HG02763 (cell line): ENCODE measurements at regions not wholly inside any gene's neighbourhood (a gene's known extent, or its start where the extent isn't known, plus 50 kb on each side); places are given as distances from the start of the nearest gene placed in this dataset.

ENCODE experiments used
- ATAC-seq: cut with Tn5 transposase; IDR thresholded peaks from one replicate; pipeline ENCODE4 v1.9.1; 2021; ENCODE audit warnings: mild to moderate bottlenecking, moderate library complexity; ENCODE audit not compliant: unreplicated experiment

- ATAC-seq, result no peak
Measured at GRCh38 chr12:124489915-124490583, 77.4 kb downstream of the NCOR2 start.

GRCh38 chr12:124489220-124489619 lies 78.2 kb downstream of the NCOR2 start:
- ATAC-seq, result no peak

- ATAC-seq, result no peak
Measured at GRCh38 chr12:124488520-124488919, 78.9 kb downstream of the NCOR2 start.

DNA sequence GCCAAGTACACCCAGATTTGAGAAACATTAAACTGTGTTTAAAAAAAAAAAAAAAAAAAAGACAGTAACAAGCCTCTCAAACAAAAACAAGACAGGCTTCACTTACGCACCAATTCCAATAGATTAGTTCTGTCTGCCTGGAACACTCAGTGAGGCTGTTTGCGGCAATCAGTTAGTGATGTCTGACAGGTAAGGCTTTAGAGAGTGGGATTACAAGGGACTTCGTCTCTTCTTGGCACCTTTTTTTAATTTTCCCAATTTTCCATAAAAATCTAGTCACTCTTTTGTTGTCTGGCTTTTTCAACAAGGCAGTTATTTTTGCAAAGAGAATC lies 79.6 kb downstream of the NCOR2 start:
- no peak for ATAC-seq

DNA sequence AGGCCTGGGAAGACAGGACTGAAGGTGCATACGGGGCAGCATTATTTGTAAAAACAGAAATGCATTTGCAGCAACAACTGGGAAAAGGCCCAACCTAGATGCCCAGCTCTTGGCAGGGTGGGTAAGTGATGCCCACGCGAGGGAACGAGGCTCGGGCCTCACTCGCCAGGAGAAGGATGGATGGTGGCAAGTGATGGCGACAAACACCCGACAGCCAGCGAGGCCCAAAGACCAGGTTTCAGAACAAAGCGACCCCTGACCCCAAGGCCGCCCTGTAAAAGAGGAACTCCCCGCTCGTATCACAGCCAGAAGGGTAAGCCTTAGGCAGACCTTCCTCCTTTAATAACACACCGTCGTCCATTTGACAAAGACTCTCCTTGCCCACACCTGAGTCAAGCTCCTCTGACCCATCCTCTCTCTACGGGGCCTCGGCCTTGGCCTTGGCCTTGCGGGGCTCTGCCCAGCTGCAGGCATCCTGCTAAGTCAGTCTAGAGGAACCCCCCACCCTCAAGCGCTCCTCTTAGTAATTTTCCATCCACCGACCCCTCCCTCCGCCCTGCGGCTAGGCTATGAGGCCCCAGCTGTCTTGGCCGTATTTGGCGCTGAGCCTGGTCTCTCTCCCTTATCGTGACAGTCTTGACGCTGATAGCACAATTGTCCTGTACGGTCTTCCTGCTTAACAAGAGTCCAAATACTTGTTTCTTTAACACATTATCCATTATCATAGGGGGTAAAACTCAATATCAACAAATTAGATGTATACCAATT lies 80.2 kb downstream of the NCOR2 start:
- no peak for ATAC-seq

DNA sequence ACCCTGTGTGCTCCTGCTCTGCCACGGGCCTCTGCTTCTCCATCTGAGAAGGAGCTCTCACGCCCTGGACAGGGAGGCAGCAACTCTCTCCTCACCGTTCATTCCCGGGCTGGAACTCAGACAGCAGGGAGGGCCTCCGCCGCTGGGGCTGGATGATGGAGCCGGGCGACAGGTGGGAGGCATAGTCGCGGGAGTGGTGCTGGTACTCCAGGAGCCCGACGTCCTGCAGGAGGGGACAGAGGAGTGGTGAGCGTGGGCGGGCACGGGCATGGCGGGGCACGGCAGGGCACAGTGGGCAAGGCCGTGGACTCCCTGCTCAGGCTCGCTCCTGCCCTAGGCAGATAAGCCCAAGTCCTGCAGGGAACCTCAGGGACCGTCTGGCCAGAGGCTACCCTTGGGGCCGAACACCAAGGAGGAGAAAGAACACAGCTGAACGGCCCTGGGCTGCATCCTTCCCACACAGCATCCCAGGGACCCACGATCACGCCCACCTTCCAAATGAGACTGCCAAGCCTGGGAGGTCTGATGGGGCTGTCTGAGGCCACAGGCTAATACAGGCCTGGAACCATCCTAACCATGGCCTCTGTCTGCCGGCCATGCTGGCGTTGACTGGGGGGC lies 81.0 kb downstream of the NCOR2 start:
- no peak for ATAC-seq

DNA sequence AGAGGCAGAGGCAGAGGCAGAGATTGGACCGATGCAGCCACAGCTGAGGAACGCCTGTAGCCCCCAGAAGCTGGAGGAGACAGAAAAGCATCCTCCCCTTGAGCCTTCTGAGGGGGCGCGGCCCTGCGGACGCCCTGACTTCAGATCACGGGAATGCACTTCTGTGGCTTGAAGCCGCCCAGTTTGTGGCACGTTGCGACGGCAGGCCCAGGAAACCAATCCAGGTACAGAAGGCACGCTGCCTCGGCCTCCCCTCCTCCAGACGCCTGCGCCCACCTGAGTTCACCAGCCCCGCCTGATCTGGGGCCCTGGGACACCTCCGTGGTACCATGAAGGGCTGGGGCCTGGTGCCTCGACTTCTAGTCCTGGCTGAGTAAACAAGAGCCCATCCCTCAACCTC lies 82.0 kb downstream of the NCOR2 start:
- no peak for ATAC-seq

GRCh38 chr12:124484526-124484953 lies 82.9 kb downstream of the NCOR2 start:
- no peak for ATAC-seq

- no peak for ATAC-seq
Measured at GRCh38 chr12:124484067-124484466, 83.3 kb downstream of the NCOR2 start.

DNA sequence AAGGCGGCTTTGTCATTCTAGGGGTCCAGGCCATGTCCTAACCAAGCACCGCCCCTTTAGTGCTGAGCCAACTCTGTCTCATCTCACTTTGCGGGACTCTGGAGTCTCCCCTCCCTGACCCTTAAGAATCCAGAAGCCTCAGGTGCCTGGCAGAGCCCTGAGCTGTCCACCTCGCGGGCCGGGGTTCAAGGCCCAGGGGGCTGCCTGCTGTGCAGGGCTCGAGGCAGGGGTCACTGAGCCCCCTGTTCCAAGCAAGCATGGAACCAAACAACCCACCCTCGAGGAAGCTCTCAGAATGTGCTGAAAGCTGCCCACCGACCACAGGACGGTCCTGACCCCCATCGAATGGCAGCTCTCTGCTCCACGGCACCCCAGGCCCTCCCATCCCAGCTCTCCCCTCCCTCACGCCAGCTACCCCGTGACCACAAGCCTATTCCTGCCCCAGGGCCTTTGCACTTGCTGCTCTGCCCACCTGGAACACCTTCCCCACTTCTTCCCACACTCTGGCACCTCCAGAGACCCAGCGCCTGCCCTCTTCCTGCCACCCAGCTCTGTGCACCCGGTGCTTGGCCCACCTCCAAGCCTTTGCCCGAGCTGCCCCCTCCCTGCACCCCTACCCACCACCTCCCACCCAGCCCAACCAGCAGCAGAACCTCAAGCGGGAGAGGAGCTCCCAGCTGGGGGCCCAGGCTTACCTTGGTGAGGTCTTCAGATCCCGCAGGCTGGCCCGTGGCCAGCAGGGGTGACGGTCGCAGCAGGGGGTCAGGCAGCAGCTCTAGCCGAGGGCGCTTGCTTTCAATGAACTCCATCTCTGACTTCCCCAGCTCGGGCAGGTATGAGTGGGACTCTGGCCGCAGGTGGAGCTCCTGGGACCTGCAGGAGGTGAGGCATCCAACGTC lies 84.3 kb downstream of the NCOR2 start:
- ATAC-seq, result no peak

DNA sequence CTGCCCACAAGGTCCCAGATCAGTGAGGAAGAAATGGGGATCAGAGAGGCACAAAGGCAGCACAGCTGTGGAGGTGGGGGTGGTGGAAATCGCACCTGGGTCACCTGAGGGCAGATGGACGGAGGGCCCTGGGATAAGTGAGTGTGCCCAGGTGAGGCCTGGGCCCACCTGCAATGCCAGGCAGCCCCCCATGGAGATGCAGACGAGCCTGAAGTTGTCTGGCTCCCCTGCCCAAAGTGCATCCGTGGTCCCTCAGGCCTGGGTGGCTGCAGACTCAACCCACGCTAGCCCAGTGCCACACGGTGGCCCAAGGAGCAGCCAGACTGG lies 84.9 kb downstream of the NCOR2 start:
- no peak for ATAC-seq

GRCh38 chr12:124481772-124482566 lies 85.4 kb downstream of the NCOR2 start:
- ATAC-seq, result peak; percentile 37

- no peak for ATAC-seq
Measured at GRCh38 chr12:124481257-124481750, 86.1 kb downstream of the NCOR2 start.

DNA sequence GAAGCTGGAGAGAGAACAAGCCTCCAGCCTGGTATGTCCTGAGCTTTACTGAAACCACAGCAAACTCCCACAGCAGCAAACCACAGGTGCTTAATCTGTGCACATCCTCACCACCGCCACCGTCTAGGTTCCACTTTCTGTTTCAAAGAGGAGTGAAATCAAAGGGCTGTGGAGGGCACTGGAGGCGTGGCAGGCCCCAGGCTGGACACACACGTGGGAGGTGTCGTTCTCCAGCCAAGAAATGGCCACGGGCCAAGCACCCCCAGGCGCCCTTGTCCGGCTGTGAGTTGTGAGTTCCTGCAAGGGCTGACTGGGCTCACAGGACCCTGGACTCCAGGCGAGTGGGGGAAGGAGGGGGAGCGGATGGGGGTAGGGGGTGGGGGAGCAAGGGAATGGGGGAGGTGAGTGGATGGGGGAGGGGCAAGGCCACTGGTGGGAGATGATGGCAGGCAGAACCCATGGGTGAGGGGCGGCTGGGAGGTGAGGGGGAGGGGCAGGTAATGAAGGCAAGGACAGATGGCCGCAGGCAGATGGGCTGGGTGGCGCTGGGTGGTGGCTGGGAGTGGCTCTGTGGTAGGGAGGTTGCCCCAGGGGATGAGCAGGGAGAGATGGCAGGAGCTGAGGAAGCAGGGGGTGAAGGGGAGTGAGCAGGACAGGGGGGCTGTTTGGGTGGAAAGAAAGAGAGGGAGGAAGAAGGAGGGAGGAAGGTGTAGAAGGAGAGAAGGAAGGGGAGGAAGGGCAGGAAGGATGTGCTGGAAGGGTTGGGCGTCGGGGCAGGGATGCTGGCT lies 86.7 kb downstream of the NCOR2 start:
- peak; percentile 60 for ATAC-seq

- ATAC-seq, result peak; percentile 18
Measured at GRCh38 chr12:124479680-124480468, 87.5 kb downstream of the NCOR2 start.

- ATAC-seq, result no peak
Measured at GRCh38 chr12:124478985-124479645, 88.3 kb downstream of the NCOR2 start.

DNA sequence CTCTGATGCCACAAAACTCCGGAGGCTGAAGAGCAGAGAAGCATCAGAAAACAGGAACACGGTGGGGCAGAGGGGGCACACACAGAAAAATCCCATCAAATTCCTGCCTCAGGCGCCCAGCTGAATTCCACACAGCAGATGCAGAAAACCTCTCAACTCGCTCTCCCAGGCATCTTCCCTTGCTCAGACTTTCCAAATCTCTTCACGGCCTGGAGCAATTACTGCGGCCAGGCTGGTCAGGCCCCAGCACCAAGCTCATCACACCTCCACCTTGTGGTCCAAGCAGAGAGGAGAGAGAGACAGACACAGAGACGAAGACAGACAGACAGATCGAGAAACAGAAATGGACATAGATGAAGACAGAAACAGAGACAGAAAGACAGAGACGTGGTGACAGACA lies 89.0 kb downstream of the NCOR2 start:
- no peak for ATAC-seq
